HG03135 (cell line): ENCODE measurements at regions not wholly inside any gene's neighbourhood (a gene's known extent, or its start where the extent isn't known, plus 50 kb on each side); places are given as distances from the start of the nearest gene placed in this dataset.

Source experiments
- ATAC-seq: cut with Tn5 transposase; IDR thresholded peaks from one replicate; pipeline ENCODE4 v1.9.1; 2021; ENCODE audit warnings: mild to moderate bottlenecking, moderate library complexity; ENCODE audit not compliant: unreplicated experiment

DNA sequence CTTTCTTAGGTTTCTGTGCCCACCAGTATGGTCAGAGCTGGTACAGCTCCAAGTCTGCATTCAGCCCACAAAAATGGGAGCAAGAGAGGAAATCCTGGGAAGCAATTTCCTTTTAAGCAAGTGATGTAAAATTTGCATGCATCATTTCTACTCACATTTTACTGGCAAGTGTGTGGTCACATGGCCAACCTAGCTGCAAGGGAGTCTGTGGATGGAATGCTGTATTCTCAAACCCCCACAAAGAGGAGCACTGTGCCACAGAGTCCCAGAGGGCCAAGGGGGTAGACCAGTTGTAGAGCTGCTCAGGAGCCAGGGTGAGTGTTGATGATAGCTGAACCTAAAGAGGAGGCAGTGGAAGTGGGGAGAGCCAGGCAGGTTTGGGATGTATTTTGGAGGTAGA lies 154.3 kb upstream of the SPRY4 start:
- ATAC-seq: no peak

DNA sequence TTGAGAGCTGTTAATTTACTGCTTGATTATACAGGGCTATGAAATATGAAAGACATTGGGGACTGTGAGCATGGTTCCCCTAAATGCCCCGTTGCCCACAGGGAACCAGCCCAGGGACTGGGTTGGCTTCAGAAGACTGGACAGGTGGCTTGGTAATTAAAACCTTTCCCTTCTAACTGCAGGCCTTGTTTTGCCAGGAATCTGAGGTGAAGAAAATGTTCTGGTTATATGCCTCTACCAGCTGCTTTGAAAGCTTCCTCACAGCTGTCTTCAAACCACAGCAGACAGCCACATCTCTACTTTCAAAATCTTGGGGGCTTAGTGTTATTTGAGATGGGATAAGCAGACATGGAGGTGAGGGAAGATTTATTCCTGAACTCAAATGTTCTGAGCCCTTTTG lies 153.3 kb upstream of the SPRY4 start:
- no peak for ATAC-seq

DNA sequence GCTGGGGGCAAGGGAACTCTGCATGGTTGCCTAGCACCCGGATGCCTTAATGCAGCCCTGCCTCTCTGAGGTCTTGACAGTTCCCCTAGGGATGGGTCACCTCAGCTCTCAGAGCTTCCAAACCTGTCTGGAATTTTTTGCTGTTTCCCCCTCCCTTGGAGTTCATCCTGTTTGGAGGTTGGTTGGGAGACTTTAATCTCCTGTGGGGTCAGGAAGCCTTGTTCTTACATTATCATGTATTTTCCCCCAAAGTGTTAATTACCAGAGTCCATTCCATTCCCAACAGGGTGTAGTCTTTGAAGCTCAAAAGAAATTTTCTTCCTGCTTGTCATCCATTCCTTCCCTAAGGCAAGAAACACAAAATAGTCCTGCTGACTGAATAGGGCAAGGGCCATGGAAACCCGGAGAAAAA lies 150.3 kb upstream of the SPRY4 start:
- ATAC-seq: no peak

DNA sequence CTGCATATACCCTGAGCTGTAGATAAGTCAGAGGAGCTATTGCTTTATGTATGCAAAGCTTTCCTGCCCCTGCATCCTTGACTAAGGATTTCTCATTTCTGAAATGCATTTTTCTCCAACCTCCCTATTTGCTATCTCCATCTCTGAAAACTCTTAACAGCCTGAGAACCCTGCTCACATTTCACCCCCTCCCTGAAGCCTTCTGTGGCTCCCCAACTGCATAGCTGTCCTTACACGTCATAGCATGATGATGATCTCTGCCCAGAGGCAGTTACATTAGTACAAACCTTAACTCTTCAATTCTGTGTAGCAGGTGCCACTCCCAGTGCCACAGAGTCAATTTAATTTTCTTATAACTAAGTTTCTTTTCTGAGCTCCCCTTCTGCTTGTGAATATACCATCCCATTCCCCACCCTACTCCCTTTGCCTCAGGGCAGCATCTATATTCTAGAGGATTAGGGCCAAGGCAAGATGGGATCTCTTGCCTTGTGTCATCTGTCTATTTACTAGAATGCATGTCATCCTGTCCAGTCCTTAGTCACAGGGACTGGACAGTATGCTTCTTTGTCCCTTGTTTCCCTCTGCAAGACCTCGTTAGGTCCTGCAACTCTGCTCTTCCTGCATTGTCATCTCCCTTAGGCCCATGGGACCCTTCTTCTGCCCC lies 149.7 kb upstream of the SPRY4 start:
- ATAC-seq: no peak

DNA sequence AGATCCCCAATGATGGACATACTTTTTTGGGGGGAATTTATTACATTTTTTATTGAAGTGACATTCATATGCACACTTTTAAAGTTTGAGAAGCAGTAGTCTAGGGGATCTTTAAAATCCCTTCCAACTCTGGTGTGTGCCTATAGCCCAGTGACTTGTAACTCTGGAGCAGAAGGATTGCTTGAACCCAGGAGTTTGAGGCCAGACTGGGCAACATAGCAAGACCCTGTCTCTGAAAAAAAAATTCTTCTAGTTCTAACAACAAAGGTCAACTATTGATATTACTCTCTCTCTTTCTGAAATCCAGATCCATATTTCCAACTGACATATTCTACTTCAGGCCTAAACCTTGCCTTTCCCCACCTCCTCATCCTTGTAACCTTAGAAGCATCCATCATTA lies 148.2 kb upstream of the SPRY4 start:
- no peak for ATAC-seq

DNA sequence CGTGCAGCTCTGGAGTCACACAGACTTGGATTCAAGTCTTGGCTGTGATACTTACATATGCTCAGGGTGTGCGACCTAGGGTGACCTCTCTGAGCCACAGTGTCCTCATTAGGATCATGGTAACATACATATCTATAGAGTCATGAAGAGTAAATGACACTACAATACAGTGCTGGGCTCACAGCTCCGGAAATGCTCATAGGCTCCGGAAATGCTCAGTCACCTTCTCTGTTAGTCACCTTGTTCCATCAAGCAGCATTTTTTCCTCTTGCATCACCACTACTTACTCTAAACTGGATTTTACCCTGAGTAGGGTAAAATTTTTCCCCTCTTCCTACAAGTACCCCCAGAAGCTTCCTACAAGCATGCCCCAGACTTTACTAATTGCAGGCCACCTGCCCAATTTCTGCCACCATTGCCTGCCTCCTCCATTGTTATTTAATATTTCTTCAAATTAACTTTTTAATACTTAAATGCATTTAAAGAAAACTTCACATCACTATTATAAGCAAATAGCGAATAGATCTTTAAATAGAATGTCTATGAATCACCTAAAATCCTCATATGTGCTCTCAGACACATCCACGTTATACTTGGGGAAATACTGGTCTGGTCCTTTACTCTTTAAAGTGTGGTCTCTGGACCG lies 147.6 kb upstream of the SPRY4 start:
- no peak for ATAC-seq

DNA sequence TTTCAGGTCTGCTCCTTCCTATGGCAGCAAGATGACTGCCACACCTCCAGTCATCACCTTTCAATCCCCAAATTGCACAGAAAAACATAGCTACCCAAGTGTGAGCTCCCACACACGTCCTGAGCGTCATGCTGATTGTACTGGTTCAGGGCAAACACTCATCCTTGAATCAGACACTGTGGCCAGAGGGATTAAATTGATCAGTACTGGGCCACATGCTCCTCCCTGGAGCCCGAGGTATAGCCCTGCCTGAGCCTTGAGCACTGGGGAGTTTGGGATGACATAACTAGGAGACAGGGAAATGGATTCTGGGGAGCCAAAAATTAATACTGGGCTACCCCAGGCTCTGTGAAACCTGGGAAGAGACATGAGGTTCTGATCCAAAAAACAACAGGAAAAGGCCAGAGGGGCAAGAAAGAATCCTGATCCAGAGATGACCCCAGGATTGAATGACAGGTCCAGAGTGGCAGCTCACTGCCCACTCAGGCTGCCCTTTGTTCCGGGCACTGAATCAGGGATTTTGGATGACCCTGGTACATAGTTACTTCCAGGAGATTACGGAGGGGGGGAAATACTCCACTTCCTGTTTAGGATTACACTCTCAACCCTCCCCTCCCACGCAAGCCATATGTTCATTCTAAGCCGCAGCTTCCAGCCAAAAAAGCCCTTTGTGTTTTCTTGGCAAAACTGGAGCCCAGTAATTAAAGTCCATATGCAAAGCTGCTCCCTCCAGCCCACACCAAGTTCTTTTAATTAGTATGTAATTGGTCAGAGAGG lies 141.6 kb upstream of the SPRY4 start:
- ATAC-seq: no peak

DNA sequence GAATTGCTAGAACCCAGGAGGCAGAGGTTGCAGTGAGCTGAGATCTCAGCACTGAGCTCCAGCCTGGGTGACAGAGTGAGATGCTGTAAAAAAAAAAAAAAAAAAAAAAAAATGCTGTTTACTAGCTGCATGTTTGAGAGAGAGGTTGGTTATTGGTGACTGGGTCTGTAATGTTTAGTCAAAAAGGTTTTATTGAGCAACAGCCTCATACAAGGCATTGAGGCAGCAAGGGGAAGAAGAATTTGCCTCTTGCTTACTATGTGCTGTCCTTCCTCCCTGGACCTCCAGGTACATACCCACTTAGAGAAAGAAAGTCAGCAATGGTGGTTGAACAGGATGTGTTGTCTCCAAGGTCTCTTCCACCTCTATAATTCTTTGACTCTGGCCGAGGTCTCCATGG lies 140.7 kb upstream of the SPRY4 start:
- no peak for ATAC-seq

DNA sequence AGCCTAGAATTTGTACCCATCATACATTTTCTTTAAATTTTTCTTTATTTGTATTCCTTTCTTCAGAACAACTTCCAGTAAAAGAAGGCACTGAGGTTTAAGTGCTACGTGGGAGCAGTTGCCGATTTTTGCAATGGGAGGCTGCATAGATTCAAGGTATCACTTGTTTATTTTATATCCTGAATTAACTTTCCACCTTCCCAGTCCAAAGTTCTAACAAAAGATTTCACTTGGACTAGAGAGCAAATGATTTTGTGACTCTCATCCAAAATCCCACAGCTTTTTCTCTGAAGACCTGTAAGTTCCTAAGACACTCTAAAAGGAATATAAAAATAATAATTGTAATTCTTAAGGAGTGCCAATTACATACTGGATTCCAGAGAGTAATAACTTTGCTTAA lies 139.1 kb upstream of the SPRY4 start:
- ATAC-seq: no peak

DNA sequence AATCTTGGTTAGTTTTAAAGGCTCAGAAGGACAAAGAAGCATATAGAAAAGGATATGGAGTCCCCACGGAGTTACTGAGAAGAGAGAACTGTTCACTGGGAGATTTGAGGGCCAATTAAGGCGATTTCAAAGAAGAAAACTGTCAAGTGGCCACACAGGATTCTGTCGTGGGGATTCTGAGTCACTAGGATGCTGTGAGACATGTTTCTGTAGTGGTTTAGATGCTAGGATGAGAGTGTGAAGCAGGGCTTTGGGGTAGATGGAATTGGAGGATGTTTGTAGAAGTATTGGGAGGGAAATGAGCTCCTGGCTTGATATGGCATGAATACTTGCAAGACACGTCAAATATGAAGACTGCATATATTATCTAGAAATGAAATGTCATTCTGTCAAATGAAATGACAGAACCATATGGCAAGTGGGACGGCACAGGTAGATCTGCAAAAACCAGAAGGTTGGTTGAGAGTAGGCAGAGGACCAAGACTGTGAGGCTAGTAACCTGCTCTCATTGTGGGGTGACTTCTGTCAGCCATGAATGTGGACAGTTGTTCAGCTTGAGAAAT lies 136.3 kb upstream of the SPRY4 start:
- ATAC-seq: no peak

DNA sequence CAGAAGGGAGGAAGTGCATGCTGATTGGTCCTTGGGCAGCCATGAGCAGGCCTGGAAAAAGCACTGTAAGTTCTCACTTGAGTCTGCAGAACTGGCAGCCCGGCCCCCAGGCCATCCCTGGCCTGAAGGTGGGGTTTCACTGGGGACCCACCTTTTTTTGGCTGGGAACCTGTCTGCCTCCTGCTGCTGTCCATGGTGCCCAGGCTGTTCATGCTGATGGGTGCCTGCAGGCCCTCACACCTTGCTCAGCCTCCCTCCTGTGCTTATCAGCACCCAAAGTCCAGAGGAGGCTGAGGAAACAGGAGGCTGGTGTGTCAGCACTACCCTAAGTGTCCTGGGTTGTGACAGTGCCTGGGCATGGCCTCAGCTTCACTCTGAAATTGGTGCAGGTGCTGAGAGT lies 134.4 kb upstream of the SPRY4 start:
- no peak for ATAC-seq

DNA sequence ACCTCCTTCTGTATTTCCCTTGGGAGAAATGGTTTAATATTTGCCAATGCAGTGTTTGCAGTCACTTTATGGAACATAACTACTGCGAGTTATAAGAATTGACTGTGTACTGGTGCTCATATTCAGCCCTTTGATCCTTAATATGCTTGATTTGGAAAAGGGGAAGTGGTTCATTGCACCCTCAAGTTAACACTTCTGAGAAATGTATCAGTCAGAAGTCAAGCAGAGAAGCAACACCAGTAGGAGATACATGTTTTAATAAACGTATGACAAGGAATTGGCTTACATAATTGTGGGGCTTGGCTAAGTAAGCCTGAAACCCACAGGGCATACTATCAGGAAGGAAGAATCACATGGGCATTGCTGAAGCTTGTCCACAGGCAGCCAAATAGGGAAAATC lies 131.0 kb upstream of the SPRY4 start:
- ATAC-seq: no peak

DNA sequence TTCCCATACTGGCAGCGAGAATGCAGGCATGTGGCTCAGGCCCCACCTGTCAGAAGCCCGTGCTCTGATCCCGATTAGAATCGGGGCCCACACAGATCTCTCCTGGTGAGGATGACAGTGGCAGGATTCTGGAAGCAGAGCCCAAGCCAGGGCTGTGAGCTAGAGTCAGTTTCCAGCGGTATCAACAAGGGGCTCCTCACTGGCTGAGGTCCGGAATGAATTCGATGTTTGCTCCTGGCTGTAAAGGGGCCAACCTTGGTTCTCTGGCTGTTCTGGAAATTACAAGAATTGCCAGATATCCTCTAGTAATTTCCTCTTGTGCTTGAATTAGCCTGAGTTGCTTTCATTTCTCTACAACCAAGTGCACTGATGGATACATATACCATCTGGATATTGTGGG lies 129.1 kb upstream of the SPRY4 start:
- ATAC-seq: no peak

DNA sequence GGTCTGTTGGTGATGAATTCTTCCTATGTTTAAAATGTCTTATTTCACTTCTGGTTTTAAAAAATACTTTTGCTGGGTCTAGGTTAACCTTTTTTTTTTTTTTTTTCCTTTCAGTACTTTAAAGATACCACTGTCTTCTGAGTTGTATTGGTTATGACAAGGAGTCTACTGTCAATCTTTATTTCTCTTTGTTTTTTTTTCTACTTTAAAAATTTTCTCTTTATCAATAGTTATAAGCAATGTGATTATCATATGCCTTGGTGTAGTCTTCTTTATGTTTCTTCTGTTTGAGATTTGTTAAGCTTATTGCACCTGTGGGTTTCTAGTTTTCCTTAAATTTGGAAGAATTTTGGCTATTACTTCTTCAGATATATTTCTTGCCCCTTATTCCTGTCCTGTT lies 125.6 kb upstream of the SPRY4 start:
- ATAC-seq: no peak

DNA sequence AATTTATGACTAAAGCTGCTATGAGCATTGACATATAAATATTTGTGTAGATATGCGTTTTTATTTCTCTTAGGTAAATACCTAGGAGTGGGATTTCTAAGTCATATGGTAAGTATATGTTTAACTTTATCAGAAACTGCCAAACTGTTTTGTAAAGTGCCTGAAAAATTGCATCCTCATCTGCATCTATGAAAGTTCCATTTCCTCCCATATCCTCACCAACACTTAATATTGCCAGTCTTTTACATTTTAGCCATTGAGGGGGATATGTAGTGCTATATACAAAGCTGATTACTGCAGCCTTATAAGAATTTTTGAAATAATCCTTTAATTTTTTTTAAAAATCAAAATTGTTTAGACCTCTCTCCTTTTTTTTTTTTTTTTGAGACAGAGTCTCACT lies 123.1 kb upstream of the SPRY4 start:
- ATAC-seq: no peak

DNA sequence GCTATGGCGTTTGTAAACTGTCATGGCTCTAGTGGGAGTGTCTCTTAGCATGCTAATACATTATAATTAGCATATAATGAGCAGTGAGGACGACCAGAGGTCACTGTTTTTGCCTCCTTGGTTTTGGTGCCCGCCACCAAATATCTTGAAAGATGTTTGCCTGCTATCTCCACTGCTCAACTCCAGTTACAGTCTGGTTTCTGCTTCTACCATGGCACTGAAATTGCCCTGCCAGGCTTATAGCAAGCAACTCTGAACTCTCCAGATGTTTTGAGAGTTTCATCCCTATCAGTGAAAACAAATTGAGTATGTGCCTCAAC lies 122.1 kb upstream of the SPRY4 start:
- ATAC-seq: no peak

DNA sequence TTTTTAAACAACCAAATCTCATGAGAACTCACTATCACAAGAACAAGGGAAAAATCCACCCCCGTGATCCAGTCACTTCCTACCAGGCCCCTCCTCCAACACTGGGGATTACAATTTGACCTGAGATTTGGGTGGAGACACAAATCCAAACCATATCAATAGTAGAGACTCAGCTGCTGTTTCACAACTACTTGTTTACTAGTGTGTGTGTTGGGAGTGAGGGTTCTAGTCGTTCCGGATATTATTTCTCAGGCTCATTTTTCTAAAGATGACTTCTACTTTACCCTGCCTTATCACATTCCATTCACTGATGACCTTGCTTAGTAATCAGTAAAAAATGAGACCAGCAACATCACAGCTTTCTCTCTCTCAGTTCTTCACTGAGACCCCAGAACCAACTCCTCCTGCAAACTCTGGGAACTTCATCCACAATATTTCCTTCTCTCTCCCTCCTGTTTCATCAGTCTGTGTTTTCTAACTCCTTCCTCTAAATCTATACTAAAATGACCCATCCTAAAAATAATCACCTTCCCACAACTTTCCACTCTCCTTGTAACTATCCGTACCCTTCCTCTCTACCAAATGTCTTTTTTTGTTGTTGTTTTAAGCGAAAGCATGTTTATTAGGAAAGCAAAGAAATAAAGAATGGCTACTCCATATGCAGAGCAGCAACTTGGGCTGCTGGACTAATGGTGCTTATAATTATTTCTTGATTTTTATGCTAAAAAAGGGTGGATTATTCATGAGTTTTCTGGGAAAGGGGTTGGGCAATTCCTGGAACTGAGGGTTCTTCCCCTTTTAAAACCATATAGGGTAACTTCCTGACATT lies 121.5 kb upstream of the SPRY4 start:
- no peak for ATAC-seq

DNA sequence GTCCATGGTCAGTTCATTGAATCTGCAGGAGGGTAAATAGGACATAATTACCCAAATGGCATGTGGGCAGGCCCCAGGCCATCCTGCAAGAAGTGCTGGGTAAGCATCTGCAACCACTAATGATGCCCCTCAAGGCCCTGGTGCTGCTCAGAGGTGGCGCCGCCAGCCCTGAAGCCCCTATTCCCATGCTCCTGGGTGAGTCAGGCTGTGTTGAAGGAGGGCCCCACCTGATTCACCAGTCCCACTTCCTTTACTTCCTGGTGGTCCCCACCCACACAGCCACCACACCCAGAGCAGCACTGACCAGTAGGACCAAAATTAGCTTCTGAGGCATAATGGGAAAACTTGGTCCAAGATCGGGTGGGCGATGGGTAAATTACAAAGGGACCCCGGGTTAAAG lies 120.4 kb upstream of the SPRY4 start:
- no peak for ATAC-seq

DNA sequence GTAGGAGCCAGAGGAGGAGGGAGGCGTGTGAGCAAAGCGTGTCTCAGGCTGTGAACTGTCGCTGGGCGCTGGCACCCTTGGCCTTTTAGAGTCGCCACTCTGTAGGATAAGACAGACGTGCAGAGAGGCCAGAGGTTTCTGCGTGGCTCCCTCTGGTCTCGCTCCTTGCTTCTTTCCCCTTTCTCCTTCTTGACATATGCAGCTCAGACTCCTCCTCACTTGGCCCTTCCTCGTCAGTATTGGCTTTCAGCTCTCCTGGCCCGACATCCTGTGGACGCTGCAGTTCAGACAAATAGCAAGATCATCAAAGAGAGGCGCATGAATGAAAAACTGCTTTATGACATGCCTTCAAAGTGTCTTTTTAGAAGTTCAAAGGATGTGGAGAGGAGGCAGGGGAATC lies 116.8 kb upstream of the SPRY4 start:
- no peak for ATAC-seq

DNA sequence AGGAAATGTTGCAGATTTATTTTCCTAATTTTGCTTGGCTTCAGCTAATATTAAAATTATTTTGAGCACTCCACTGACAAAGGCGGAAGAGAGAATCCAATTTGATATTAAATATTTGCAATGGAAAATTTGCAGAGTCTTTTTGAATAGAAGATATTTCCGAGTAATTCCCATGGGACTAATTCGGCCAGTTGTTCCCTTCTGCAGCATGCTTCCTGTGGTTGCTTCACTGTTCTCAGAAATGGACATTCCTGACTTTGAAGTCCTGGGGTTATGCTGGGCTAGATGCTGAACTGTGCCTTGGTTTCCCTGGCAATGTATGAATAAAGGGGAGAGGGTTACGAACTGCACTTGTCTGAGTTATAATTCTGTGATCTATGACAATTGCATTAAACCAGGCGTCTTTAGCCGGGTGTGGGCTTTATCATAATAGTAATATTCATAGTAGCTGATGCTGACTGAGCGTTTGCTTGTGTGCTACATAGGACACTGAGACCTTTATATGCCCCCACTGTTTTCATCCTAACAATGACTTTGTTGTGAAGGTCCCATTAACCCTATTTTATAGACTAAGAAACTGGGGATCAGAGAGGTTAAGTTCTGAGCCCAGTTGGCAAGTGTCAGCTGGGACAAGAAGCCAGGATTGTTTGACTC lies 114.5 kb upstream of the SPRY4 start:
- no peak for ATAC-seq

DNA sequence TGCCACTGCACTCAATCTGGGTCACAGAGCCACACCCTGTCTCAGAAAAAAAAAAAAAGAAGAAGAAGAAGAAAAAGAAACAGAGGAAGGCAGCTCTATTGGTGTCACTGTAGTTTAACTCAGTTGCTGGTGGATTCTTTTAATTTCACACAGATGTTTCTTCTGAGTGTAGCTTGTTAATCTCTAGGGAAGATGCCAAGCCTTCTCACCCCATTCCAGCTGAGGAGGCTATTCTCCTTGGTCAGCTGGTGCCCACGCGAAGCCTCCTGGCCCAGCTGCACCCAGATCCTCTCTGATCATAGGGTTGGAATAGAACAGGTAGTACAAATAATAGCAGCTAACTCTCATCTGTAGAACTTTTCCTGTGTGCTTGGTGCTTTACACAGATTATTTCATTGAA lies 113.8 kb upstream of the SPRY4 start:
- no peak for ATAC-seq
